ENCODE measurements at regions not wholly inside any gene's neighbourhood (a gene's known extent, or its start where the extent isn't known, plus 50 kb on each side); places are given as distances from the start of the nearest gene placed in this dataset.

DNA sequence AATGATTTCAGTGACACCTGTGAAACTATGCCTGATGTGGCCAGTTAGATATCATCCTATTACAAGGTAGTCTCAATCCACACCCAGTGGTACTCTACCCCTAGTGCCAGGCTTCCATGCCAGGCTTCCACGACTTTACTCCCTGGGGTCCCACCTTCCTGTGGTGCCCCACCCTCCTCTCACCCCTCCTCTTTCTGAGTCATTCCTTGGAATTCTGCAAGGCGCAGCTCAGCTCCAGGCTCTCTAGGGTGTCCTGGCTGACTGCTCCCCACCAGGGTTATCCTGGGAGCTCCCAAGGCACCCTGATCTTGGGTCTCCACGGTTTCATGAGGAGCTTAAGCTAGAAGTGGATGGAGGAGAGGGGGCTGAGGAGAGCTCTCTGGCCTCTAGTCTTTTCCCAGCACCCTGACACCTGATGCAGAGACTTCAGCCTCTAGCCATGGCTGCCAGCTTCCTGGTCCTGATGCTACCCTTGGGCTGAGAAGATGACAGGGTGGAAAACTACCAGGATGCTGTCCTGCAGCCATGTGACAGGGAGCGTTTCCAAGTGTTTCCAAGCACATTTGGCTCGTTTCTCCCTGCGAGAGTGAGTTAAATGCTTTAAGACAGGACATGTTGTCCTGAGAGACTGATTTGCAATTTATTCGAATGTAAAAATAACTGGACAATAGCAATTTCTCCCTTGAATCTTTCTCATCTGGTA is 1461.2 kb downstream of the TBC1D22A start:
- no peak for DNase-seq

- no peak for DNase-seq
These were observed 1460.5 kb downstream of the TBC1D22A start for GRCh38 chr22:48222742-48223487.

DNA sequence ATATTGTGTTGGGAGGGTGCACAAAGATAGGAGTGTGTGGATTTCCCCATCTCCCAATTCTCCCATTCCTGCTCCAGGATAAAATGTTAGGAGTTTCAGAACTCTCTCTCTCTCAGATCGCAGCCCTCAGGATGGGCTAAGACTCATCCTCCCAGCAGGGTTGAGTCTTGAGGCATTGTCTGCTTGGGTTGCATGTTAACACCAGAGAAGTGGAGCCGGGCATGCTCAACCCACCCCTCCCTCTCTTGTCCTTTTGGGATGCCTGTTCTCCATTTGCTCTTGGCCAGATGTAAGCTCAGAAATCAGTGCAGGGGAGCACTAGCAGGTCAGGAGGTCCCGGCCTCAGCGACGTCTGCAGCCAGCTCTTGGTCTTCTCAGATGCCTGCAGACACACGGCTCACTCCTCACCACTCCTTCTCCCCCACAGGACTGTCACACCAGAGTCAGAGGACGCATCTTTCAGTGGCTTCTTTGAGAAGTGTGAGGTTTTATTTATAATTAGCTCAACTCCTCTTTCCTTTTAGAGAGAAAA is 1456.5 kb downstream of the TBC1D22A start:
- no peak for DNase-seq

DNA sequence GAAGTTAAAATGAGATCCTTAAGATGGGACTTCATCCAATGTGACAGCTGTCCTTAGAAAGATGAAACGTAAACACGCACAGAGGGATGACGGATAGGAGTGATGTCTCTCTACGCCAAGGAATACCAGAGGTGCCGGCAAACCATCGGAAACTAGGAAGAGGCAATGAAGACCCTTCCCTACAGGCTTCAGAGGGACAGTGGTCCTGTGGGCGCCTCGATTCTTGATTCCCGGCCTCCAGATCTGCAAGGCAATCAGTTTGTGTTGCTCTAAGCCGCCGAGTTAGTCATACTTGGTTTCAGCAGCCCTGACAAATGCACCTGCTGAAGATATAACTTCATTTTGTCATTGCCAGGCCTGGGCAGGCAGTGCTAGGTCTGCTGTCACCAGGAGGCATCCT is 1455.1 kb downstream of the TBC1D22A start:
- no peak for DNase-seq

GRCh38 chr22:48212727-48213126 is 1450.3 kb downstream of the TBC1D22A start:
- no peak for DNase-seq

DNA sequence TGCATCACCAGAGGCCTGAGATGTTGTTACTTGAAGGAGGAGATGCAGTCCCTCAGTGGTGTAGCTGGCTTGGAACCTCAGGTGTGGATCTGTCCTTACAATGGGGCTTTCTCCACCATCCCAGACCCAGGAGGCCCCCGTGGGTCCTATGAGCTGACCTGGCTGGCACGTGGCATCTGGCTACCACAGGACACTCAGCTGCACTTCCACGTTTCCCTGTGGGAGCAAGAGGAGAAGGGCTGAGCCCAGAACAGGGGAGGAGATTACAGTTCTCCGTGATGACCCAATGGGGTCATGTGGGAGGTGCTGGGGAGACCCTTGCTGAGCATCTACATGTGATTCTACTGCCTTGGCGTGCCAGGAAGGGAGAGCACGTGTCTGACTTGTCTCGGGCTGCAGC is 1448.4 kb downstream of the TBC1D22A start:
- DNase-seq = no peak

GRCh38 chr22:48210198-48210580 is 1447.7 kb downstream of the TBC1D22A start:
- no peak for DNase-seq

DNA sequence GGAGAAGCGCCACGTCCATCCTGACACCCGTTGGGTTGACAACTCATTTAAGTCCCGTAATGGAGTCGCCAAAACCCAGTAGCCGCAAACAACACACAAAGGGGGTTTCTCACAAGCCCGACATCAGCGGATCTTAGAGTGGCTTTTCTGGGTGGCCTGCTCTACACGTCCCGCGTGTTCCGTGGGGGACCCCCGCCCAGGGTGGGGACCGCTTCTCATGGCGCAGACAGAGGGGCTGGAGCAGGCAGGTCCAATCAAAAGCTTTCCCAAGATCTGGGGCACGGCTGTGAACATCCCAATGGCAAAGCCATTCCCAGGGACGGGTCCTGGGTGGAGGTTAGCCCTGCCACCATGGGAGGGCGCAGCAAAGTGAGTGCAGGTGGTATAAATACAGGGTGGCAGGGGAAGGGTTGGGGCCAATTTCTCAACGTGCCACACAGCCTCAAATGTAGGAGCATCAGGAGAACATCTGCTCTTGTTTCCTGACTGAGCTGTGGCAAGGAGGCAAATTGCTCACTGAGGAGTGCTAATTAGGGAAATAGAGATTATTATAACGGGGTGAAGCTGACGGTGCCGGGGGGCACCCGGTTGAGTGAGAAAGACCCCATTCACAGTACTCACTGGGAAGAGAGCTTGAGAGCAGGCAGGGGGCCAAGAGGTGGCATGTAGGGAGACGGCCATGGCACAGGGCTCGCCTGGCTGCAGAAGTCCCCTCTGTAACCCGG is 1447.2 kb downstream of the TBC1D22A start:
- DNase-seq = no peak

DNA sequence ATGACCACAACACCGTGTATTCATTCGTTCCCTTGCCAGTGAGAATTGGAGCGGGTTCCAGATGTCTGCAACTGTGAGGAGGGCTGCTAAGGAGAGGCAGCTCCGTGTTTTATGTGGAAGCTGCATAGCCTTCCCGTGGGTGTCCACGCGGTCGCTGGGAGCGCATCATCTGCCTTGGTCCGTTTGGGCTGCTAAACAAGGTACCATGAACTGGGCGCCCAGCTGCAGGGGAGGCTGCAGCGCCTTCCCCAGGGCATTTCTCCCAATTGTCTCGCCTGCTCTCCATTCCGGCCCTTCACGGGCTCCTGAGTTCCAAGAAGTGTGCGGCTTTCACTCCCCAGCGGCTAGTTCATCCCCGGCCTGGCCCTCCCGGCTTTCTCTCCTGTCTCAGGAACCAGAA is 1446.4 kb downstream of the TBC1D22A start:
- DNase-seq = no peak

GRCh38 chr22:48207919-48208535 is 1445.6 kb downstream of the TBC1D22A start:
- DNase-seq = no peak

DNA sequence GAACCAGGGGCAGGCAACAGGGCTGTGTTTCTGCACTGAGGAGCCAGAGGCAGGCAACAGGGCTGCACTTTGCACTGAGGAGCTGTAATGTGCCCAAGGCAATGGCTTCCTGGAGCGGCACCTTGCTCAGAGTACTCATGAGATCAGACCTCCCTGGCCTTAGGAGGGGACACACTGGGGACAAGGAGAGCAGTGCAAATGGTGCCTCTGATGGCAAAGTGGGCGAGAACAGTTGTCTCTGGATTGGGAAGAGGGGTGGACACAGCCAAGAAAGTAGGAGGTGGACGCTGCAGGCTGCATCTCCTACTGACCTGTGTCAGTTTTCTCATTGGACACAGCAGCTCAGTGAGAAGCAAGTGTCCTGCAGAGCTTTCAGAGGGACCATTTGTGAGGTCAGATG is 1443.3 kb downstream of the TBC1D22A start:
- DNase-seq = no peak

GRCh38 chr22:48205161-48205560 is 1442.7 kb downstream of the TBC1D22A start:
- DNase-seq = no peak

GRCh38 chr22:48204296-48204695 is 1441.8 kb downstream of the TBC1D22A start:
- DNase-seq = no peak

- DNase-seq = no peak
These were observed 1437.2 kb downstream of the TBC1D22A start for GRCh38 chr22:48199667-48200066.

DNA sequence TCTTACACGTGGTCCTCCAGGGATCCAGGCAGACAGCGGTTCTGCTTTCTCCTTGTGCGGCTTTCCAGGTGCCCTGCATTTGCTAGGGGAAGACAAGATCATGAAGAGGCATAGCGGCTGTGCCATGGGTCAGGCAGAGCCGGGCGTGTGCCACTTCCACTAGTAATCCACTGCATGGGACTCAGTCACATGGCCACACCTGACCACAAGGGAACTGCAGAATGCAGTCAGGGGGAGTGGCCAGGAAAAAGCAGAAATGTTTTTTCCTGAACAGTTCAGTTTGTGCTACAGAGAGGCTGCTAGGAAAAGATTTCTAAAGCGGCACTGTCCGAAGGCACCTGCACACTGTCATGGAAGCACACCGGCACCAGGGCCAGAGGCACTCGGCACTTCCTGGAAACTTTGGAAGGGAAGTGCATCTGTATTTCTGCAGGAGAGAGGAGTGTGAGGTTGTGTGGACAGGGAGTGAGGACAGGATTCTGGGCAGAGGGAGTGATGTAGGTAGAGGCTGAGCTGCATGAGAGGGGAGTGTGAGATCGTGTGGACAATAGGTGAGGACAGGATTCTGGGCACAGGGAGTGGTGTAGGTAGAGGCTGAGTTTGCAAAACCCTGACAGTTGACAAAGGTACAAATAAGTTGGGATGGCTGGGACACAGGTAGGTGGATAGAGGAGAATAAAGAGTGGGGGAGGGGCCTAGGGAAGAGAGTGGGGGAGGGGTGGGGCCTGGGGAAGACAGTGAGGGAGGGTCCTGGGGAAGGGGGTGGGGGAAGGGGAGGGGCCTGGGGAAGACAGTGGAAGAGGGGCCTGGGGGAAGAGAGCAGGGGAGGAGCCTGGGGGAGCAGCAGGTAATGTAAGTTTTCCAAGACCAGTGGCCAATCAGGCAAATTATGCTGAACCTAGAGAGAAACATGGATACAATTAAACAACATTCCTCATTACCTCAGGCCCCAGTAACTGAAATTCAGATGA is 1436.3 kb downstream of the TBC1D22A start:
- no peak for DNase-seq

- DNase-seq = no peak
These were observed 1434.8 kb downstream of the TBC1D22A start for GRCh38 chr22:48197189-48197690.

DNA sequence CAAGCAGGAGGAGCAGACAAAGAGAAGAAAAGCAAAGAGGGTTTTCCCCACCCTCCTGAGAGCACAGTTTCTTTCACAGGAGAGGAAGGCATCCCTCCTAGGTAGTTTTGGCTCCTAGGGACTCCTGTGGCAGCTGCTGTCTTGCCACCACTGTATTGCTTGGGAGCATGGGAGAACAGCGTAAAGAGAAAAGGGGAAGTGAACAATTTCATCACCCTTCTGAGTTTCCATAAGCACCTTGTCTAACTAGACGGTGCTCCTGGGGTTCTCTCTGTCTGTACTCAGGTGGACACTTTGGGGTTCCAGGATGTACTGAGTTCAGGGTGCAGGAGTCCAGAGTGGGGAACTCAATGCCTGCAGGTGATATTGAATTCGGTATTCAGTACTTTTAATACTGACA is 1430.5 kb downstream of the TBC1D22A start:
- DNase-seq = no peak

DNA sequence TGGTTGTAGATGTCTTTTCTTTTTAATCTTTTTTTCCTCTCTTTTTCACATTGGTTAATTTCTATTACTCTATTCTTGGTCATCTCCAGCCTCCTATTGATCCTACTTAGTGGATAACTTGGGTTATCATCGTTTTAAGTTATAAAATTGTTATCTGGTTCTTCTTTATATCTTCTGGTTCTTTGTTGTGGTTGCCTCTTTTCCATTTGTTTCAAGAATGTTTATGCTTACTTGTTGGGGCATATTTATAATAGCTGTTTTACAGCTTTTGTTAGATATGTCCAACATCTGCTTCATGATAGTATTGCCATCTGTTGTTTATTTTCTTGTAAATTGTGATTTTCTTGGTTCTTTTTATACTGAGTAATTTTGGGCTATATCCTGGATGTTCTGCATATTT is 1429.6 kb downstream of the TBC1D22A start:
- no peak for DNase-seq

- DNase-seq = no peak
These were observed 1425.8 kb downstream of the TBC1D22A start for GRCh38 chr22:48188231-48188721.

GRCh38 chr22:48187356-48187755 is 1424.9 kb downstream of the TBC1D22A start:
- DNase-seq = no peak

Measured in skin of body (tissue), 1 donor.